ENCODE measurements at regions not wholly inside any gene's neighbourhood (a gene's known extent, or its start where the extent isn't known, plus 50 kb on each side); places are given as distances from the start of the nearest gene placed in this dataset.

DNA sequence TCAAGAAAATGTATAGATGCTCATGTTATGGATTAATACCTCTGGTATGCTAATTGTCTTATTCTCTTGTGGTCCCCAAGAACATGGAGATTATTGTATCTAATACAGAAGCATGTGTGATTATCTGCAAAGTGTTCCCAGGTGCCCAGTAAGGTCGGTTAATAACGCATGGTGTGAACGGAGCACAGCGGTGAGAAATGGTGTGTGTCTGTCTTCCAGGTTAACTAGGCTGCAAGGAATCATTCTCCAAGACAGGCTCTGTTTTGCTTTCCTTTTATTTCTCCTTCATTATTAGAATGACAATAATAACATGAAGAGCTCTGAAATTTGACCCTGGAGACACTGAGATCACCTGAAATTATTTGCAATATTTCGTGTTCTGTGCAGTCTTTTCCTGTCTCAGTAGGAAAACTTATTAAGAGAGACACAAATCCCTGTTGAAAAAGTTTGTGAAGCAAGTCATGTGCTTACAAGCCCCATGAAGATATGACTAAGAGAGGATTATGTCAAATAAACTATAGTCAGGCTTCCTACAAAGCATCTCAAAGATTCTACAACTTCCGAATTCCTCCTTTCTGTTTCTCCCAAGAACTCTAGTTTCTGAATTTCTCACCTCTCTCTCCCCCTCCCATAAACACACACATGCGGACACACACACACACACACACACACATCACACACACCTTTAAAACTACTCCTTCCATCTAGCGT lies 230.9 kb downstream of the HS3ST1 start (continued):
- no peak for TF ChIP-seq ZNF263 (CRISPR knock-in tag; IDR thresholded peaks at IDR 0.05; ENCODE audit: low read depth)
- TF ChIP-seq OVOL2 (CRISPR knock-in tag; IDR thresholded peaks at IDR 0.05; ENCODE audit: borderline replicate concordance) = no peak
- TF ChIP-seq, protein P1, sequence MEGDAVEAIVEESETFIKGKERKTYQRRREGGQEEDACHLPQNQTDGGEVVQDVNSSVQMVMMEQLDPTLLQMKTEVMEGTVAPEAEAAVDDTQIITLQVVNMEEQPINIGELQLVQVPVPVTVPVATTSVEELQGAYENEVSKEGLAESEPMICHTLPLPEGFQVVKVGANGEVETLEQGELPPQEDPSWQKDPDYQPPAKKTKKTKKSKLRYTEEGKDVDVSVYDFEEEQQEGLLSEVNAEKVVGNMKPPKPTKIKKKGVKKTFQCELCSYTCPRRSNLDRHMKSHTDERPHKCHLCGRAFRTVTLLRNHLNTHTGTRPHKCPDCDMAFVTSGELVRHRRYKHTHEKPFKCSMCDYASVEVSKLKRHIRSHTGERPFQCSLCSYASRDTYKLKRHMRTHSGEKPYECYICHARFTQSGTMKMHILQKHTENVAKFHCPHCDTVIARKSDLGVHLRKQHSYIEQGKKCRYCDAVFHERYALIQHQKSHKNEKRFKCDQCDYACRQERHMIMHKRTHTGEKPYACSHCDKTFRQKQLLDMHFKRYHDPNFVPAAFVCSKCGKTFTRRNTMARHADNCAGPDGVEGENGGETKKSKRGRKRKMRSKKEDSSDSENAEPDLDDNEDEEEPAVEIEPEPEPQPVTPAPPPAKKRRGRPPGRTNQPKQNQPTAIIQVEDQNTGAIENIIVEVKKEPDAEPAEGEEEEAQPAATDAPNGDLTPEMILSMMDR (IDR thresholded peaks at IDR 0.05) = no peak

DNA sequence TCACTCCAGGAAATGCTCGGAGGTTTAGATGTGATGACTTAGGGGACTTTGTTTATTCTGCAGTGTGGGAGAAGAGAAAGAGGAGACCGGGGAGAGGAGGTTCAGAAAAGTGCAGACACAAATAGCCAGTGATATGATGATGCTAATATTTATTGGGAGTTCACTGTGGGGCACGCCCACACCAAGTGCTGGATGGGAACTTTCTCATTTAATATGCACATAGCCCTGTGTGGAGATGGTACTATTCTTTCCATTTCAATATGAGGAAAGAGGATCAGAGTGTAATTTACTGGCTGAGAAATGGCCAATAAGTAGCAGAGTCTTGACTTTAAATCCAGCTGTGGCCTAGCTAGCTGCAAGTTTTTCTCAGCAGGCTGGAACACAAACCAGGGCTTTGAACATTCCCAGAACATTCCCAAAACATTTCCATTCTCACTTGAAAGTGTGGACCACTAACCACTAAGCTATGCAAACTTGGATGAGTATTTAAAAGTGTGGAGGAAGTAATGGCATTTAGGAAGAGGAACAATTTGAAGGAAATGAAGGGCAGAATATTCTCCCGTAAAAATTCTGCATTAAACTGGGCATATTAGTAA lies 231.7 kb downstream of the HS3ST1 start:
- H3K4me1 Mint-ChIP-seq = peaks cover 12% of the 10 kb centered on the region
- H3K9me3 Mint-ChIP-seq = peaks cover 75% of the 10 kb centered on the region
- CTCF ChIA-PET = no interaction called here
- H3K27me3 Mint-ChIP-seq (ENCODE audit: low read depth) = no peaks in the 10 kb centered on the region; the same call in 1 of the 2 replicates
- ATAC-seq (no peak), DNase-seq (ENCODE audit: low spot score) (no peak)
- POLR2A ChIA-PET = no interaction called here
- peaks cover 61% of the 10 kb centered on the region for H3K36me3 Mint-ChIP-seq
- H3K27ac Mint-ChIP-seq = no peak overlapping the region
- TF ChIP-seq ZNF138 (CRISPR knock-in tag; conservative IDR thresholded peaks at IDR 0.05) = no peak
- TF ChIP-seq, protein P2, sequence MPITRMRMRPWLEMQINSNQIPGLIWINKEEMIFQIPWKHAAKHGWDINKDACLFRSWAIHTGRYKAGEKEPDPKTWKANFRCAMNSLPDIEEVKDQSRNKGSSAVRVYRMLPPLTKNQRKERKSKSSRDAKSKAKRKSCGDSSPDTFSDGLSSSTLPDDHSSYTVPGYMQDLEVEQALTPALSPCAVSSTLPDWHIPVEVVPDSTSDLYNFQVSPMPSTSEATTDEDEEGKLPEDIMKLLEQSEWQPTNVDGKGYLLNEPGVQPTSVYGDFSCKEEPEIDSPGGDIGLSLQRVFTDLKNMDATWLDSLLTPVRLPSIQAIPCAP (CRISPR knock-in tag; IDR thresholded peaks at IDR 0.05) = no peak
- TF ChIP-seq, protein P3, sequence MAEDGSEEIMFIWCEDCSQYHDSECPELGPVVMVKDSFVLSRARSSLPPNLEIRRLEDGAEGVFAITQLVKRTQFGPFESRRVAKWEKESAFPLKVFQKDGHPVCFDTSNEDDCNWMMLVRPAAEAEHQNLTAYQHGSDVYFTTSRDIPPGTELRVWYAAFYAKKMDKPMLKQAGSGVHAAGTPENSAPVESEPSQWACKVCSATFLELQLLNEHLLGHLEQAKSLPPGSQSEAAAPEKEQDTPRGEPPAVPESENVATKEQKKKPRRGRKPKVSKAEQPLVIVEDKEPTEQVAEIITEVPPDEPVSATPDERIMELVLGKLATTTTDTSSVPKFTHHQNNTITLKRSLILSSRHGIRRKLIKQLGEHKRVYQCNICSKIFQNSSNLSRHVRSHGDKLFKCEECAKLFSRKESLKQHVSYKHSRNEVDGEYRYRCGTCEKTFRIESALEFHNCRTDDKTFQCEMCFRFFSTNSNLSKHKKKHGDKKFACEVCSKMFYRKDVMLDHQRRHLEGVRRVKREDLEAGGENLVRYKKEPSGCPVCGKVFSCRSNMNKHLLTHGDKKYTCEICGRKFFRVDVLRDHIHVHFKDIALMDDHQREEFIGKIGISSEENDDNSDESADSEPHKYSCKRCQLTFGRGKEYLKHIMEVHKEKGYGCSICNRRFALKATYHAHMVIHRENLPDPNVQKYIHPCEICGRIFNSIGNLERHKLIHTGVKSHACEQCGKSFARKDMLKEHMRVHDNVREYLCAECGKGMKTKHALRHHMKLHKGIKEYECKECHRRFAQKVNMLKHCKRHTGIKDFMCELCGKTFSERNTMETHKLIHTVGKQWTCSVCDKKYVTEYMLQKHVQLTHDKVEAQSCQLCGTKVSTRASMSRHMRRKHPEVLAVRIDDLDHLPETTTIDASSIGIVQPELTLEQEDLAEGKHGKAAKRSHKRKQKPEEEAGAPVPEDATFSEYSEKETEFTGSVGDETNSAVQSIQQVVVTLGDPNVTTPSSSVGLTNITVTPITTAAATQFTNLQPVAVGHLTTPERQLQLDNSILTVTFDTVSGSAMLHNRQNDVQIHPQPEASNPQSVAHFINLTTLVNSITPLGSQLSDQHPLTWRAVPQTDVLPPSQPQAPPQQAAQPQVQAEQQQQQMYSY (CRISPR knock-in tag; IDR thresholded peaks at IDR 0.05) = no peak
- TF ChIP-seq, protein P4, sequence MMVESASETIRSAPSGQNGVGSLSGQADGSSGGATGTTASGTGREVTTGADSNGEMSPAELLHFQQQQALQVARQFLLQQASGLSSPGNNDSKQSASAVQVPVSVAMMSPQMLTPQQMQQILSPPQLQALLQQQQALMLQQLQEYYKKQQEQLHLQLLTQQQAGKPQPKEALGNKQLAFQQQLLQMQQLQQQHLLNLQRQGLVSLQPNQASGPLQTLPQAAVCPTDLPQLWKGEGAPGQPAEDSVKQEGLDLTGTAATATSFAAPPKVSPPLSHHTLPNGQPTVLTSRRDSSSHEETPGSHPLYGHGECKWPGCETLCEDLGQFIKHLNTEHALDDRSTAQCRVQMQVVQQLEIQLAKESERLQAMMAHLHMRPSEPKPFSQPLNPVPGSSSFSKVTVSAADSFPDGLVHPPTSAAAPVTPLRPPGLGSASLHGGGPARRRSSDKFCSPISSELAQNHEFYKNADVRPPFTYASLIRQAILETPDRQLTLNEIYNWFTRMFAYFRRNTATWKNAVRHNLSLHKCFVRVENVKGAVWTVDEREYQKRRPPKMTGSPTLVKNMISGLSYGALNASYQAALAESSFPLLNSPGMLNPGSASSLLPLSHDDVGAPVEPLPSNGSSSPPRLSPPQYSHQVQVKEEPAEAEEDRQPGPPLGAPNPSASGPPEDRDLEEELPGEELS (CRISPR knock-in tag; IDR thresholded peaks at IDR 0.05) = no peak
- no peak for TF ChIP-seq NR1H2 (CRISPR knock-in tag; IDR thresholded peaks at IDR 0.05)
- TF ChIP-seq SMAD3 (CRISPR knock-in tag; IDR thresholded peaks at IDR 0.05; ENCODE audit: borderline replicate concordance) = no peak
- TF ChIP-seq, protein P5, sequence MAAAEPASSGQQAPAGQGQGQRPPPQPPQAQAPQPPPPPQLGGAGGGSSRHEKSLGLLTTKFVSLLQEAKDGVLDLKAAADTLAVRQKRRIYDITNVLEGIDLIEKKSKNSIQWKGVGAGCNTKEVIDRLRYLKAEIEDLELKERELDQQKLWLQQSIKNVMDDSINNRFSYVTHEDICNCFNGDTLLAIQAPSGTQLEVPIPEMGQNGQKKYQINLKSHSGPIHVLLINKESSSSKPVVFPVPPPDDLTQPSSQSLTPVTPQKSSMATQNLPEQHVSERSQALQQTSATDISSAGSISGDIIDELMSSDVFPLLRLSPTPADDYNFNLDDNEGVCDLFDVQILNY (CRISPR knock-in tag; IDR thresholded peaks at IDR 0.05) = no peak
- TF ChIP-seq NR3C1 (CRISPR knock-in tag; conservative IDR thresholded peaks at IDR 0.05; ENCODE audit: low read depth) = no peak
- no peak for TF ChIP-seq ELF4 (CRISPR knock-in tag; IDR thresholded peaks at IDR 0.05; ENCODE audit: low read depth)
- TF ChIP-seq, protein P1 (IDR thresholded peaks at IDR 0.05) = no peak
- TF ChIP-seq, protein P6, sequence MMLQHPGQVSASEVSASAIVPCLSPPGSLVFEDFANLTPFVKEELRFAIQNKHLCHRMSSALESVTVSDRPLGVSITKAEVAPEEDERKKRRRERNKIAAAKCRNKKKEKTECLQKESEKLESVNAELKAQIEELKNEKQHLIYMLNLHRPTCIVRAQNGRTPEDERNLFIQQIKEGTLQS (CRISPR knock-in tag; conservative IDR thresholded peaks at IDR 0.05) = no peak
- TF ChIP-seq, protein P7, sequence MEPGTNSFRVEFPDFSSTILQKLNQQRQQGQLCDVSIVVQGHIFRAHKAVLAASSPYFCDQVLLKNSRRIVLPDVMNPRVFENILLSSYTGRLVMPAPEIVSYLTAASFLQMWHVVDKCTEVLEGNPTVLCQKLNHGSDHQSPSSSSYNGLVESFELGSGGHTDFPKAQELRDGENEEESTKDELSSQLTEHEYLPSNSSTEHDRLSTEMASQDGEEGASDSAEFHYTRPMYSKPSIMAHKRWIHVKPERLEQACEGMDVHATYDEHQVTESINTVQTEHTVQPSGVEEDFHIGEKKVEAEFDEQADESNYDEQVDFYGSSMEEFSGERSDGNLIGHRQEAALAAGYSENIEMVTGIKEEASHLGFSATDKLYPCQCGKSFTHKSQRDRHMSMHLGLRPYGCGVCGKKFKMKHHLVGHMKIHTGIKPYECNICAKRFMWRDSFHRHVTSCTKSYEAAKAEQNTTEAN (CRISPR knock-in tag; IDR thresholded peaks at IDR 0.05) = no peak
- TF ChIP-seq FOXJ3 (CRISPR knock-in tag; IDR thresholded peaks at IDR 0.05; ENCODE audit: borderline replicate concordance) = no peak
- no peak overlapping the region for H3K4me3 Mint-ChIP-seq
